Muscle of arm (tissue), 1 donor: ENCODE measurements at regions not wholly inside any gene's neighbourhood (a gene's known extent, or its start where the extent isn't known, plus 50 kb on each side); places are given as distances from the start of the nearest gene placed in this dataset.
"Not testable (repeated sequence)": the region's sequence is repeated elsewhere in the genome, so short reads cannot be mapped to it uniquely, and the experiment has no call there.

ENCODE experiments used
- DNase-seq: peaks from one replicate; pipeline ENCODE4 v3.0.0-alpha.2; 2013

- no peak for DNase-seq
Measured at GRCh38 chr7:149334930-149335329, 72.9 kb downstream of the ZNF783 start.

- DNase-seq = no peak
Measured at GRCh38 chr7:149348758-149349369, 86.9 kb downstream of the ZNF783 start.

- peak; percentile 21 for DNase-seq
Measured at GRCh38 chr7:149353739-149354504, 91.9 kb downstream of the ZNF783 start.

GRCh38 chr7:149355035-149355389, 93.0 kb downstream of the ZNF783 start:
- DNase-seq = not testable (repeated sequence)

- DNase-seq = no peak
Measured at GRCh38 chr7:149355390-149356048, 93.5 kb downstream of the ZNF783 start.

GRCh38 chr7:149362696-149363095, 98.2 kb downstream of the ZNF777 start:
- DNase-seq = no peak

- DNase-seq = no peak
Measured at GRCh38 chr7:149367418-149368180, 93.3 kb downstream of the ZNF777 start.

GRCh38 chr7:149369497-149369896, 91.4 kb downstream of the ZNF777 start:
- no peak for DNase-seq

- DNase-seq = no peak
Measured at GRCh38 chr7:149370790-149371189, 90.1 kb downstream of the ZNF777 start.

- no peak for DNase-seq
Measured at GRCh38 chr7:149373089-149373488, 87.8 kb downstream of the ZNF777 start.

- DNase-seq = no peak
Measured at GRCh38 chr7:149375234-149376008, 85.4 kb downstream of the ZNF777 start.

- no peak for DNase-seq
Measured at GRCh38 chr7:149377386-149377785, 83.5 kb downstream of the ZNF777 start.

GRCh38 chr7:149379625-149380024, 81.2 kb downstream of the ZNF777 start:
- no peak for DNase-seq

- DNase-seq = no peak
Measured at GRCh38 chr7:149381245-149381644, 79.6 kb downstream of the ZNF777 start.
